GM12865 (cell line): ENCODE measurements at regions not wholly inside any gene's neighbourhood (a gene's known extent, or its start where the extent isn't known, plus 50 kb on each side); places are given as distances from the start of the nearest gene placed in this dataset.

Source experiments
- DNase-seq: peaks from one replicate; pipeline ENCODE4 v3.0.0; 2010; ENCODE audit warnings: low read depth
- H3K4me3 ChIP-seq: 2 replicates; pipeline ENCODE4 v1.5.1; 2011; ENCODE audit warnings: mild to moderate bottlenecking, low read depth, low read length, control low read depth
- TF ChIP-seq, protein P1 (sequence below): IDR thresholded peaks from 2 replicates; pipeline ENCODE4 v1.5.1; 2011; ENCODE audit warnings: low read length, control low read depth, low read depth, inconsistent platforms; ENCODE audit not compliant: insufficient read depth; ENCODE audit errors: missing control alignments

DNA sequence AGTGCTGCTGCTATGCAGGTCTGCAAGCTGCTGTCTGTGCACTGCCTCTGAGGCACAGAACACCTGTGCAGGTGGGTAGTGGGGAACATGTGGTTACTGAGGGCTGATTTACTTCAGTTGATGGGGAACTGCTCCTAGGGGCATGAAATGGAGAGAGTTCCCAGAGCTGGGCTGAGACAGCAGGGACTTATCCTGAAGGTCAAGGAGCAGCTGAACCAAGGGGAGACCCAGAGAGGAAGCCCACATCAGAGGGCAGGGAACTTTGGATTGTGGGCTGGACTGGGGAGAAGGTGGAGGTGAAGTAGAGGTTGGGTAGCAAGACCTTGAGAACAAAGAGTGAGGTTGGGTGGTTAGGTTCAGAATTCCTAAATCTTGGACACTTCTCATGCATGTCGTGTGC is 311.9 kb downstream of the AACS start:
- H3K4me3 ChIP-seq, result no peak overlapping the region
- no peak for DNase-seq
- TF ChIP-seq, protein P1, sequence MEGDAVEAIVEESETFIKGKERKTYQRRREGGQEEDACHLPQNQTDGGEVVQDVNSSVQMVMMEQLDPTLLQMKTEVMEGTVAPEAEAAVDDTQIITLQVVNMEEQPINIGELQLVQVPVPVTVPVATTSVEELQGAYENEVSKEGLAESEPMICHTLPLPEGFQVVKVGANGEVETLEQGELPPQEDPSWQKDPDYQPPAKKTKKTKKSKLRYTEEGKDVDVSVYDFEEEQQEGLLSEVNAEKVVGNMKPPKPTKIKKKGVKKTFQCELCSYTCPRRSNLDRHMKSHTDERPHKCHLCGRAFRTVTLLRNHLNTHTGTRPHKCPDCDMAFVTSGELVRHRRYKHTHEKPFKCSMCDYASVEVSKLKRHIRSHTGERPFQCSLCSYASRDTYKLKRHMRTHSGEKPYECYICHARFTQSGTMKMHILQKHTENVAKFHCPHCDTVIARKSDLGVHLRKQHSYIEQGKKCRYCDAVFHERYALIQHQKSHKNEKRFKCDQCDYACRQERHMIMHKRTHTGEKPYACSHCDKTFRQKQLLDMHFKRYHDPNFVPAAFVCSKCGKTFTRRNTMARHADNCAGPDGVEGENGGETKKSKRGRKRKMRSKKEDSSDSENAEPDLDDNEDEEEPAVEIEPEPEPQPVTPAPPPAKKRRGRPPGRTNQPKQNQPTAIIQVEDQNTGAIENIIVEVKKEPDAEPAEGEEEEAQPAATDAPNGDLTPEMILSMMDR, result no peak

- DNase-seq, result no peak
- TF ChIP-seq, protein P1, result no peak
- H3K4me3 ChIP-seq, result no peak overlapping the region
Observed at GRCh38 chr12:125381373-125381772, 316.1 kb downstream of the AACS start.

GRCh38 chr12:125382926-125383325 is 317.7 kb downstream of the AACS start:
- H3K4me3 ChIP-seq, result no peak overlapping the region
- DNase-seq, result no peak
- TF ChIP-seq, protein P1, result no peak

GRCh38 chr12:125386652-125387051 is 321.4 kb downstream of the AACS start:
- H3K4me3 ChIP-seq, result no peak overlapping the region
- TF ChIP-seq, protein P1, result no peak
- DNase-seq, result no peak

DNA sequence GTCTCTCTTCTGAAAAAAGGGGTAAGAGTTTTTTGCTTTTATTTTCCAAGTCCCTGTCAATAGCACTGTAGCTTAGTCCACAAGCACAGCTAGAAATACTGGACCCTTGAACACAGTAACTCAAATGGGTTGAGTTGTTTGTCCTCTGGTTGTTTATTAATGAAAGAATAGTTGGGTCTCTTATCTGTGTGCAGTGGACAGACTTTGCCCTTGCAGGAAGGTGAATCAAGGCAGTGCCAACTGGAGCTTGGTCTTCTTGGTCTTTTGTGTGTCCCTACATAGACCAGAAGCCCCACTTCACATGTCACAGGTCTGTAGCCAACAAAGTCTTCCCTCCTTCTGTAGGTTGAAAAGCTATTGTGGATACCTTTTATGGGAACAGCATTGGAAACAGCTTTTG is 322.0 kb downstream of the AACS start:
- no peak for DNase-seq
- no peak overlapping the region for H3K4me3 ChIP-seq
- TF ChIP-seq, protein P1, result no peak

- no peak overlapping the region for H3K4me3 ChIP-seq
- DNase-seq, result no peak
- TF ChIP-seq, protein P1, result no peak
Observed at GRCh38 chr12:125389061-125389697, 323.9 kb downstream of the AACS start.

DNA sequence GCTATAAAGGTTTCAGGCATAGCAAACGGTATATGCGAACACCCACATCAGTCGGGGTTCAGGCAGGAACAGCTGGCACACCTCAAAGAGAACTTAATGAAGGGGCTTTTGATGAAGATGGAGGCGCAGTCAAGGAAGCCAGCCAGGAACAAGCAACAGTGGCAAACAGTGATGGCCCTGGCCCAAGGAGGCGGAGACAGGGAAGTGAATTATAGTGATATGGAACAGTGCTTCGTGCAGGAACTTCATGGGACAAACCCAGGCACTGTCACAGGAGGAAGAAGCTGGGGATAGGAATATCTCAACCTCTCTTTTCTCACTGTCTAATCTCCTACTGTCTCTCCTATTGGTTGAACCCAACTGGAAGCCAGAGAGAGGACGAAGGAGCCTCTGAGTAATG is 328.3 kb downstream of the AACS start:
- TF ChIP-seq, protein P1, result no peak
- no peak for DNase-seq
- no peak overlapping the region for H3K4me3 ChIP-seq
